A673 (cell line): ENCODE measurements at regions not wholly inside any gene's neighbourhood (a gene's known extent, or its start where the extent isn't known, plus 50 kb on each side); places are given as distances from the start of the nearest gene placed in this dataset.

ENCODE experiments used
- BruUV-seq: library from RNA; stranded (reverse); fragments of 400-500 nt; replicated peaks from 2 replicates; lab custom pipeline; 2021; lab: Mats Ljungman, UMichigan
- CTCF ChIA-PET: fragments of 300-600 bp; sonication (Branson Sonifier 250); formaldehyde crosslinking; loops from one replicate; lab custom pipeline; 2022; ENCODE audit warnings: antibody characterized with exemption; lab: Charles Lee
- POLR2A ChIA-PET: fragments of 300-600 bp; sonication (Branson Sonifier 250); formaldehyde crosslinking; loops from one replicate; lab custom pipeline; 2022; ENCODE audit warnings: antibody characterized with exemption; ENCODE audit not compliant: low non-redundant PET; lab: Charles Lee
- DNase-seq: peaks from one replicate; pipeline ENCODE4 v3.0.0-alpha.2; 2015; ENCODE audit warnings: low spot score
- H3K27ac ChIP-seq: fragments of 200-600 bp; sonication (generic); 2 replicates; pipeline ENCODE4 v1.5.1; 2016; ENCODE audit warnings: mixed run types, low read depth, mild to moderate bottlenecking, mixed read lengths, antibody characterized with exemption, low read length; ENCODE audit not compliant: poor library complexity, severe bottlenecking
- H3K27me3 ChIP-seq: fragments of 200-600 bp; sonication (generic); replicated peaks from 2 replicates; pipeline ENCODE4 v1.6.1; 2017; ENCODE audit warnings: mixed run types, low read depth, mild to moderate bottlenecking, mixed read lengths, antibody characterized with exemption, low read length; ENCODE audit not compliant: insufficient read depth, poor library complexity
- H3K36me3 ChIP-seq: fragments of 200-600 bp; sonication (generic); 2 replicates; pipeline ENCODE4 v1.6.1; 2016; ENCODE audit warnings: mixed run types, mild to moderate bottlenecking, mixed read lengths, antibody characterized with exemption, low read length; ENCODE audit not compliant: insufficient read depth, poor library complexity, severe bottlenecking
- H3K4me1 ChIP-seq: fragments of 200-600 bp; sonication (generic); 2 replicates; pipeline ENCODE4 v1.6.1; 2017; ENCODE audit warnings: mixed run types, mild to moderate bottlenecking, mixed read lengths, antibody characterized with exemption, low read length; ENCODE audit not compliant: insufficient read depth, poor library complexity, severe bottlenecking
- H3K4me3 ChIP-seq: fragments of 200-600 bp; sonication (generic); 2 replicates; pipeline ENCODE4 v1.5.1; 2016; ENCODE audit warnings: low read depth, mixed run types, mild to moderate bottlenecking, mixed read lengths, low read length; ENCODE audit not compliant: poor library complexity, severe bottlenecking
- H3K9me3 ChIP-seq: fragments of 200-600 bp; sonication (generic); 2 replicates; pipeline ENCODE4 v1.6.1; 2016; ENCODE audit warnings: mixed run types, low read depth, mild to moderate bottlenecking, mixed read lengths, antibody characterized with exemption, low read length; ENCODE audit not compliant: poor library complexity, severe bottlenecking
- EZH2 ChIP-seq: fragments of 200-600 bp; sonication (generic); IDR thresholded peaks from 2 replicates; pipeline ENCODE4 v1.6.1; 2017; ENCODE audit warnings: borderline replicate concordance, low read depth, mild to moderate bottlenecking, mixed read lengths, antibody characterized with exemption, low read length; ENCODE audit not compliant: poor library complexity, severe bottlenecking
- intact Hi-C: fragments of 100-400 bp; cut with micrococcal nuclease; formaldehyde crosslinking; loops from one replicate; pipeline ENCODE4 v1.10.0; 2022; ENCODE audit not compliant: unreplicated experiment
- TF ChIP-seq, protein P1 (sequence below): fragments of 300-800, 200-600 bp; sonication (generic); conservative IDR thresholded peaks from 2 replicates; pipeline ENCODE4 v1.5.1; 2017; ENCODE audit warnings: low read depth, mild to moderate bottlenecking, antibody characterized with exemption, low read length, moderate library complexity, mixed read lengths

DNA sequence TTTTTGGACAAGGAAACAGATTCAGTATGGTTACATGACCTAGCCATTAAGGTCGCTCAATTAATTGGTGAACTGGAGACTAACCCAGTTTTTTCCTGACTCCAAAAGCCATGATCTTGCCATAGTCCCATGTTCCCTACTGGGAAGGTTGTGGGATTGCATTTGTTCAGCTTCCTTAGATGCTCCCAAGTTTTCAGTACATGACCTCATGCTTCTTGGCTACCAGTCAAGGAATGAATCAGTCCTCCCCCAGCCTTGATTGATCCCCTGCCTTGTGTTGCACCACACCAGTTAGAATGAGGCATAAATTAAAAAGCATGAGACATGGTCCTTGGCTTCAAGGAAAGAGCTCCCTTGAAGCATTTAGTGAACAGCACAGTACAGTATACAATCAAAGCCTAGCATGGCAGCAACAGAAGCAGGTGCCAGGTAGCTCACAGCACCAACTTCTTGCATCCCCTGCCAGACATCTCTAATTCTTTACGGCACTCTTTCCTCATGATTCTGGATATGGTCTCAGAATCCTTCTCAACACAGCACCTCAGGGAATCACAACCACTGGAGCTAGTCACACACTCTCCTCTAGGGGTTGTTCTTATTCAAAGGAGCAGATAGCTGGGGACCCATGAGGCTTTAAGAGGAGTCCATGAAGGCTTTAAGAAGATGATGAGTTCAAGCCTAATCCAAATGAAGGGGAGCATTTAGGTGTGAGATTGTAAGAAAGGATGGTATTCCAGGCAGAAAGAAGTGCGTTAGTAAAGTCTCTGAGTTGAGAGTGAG, 295.5 kb upstream of the CLINT1 start:
- ChIA-PET POLR2A (no interaction called here), CTCF (no interaction called here)
- H3K9me3 ChIP-seq: no peaks in the 10 kb centered on the region
- BruUV-seq: no TSS peak
- no peak overlapping the region for H3K27ac ChIP-seq
- no peaks in the 10 kb centered on the region for H3K27me3 ChIP-seq
- H3K4me1 ChIP-seq: no peaks in the 10 kb centered on the region
- no peak overlapping the region for H3K4me3 ChIP-seq
- TF ChIP-seq, protein P1, sequence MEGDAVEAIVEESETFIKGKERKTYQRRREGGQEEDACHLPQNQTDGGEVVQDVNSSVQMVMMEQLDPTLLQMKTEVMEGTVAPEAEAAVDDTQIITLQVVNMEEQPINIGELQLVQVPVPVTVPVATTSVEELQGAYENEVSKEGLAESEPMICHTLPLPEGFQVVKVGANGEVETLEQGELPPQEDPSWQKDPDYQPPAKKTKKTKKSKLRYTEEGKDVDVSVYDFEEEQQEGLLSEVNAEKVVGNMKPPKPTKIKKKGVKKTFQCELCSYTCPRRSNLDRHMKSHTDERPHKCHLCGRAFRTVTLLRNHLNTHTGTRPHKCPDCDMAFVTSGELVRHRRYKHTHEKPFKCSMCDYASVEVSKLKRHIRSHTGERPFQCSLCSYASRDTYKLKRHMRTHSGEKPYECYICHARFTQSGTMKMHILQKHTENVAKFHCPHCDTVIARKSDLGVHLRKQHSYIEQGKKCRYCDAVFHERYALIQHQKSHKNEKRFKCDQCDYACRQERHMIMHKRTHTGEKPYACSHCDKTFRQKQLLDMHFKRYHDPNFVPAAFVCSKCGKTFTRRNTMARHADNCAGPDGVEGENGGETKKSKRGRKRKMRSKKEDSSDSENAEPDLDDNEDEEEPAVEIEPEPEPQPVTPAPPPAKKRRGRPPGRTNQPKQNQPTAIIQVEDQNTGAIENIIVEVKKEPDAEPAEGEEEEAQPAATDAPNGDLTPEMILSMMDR: no peak
- no peak for TF ChIP-seq EZH2
- DNase-seq: peak; percentile 14
- intact Hi-C loops: no loop called here
- H3K36me3 ChIP-seq: no peaks in the 10 kb centered on the region

DNA sequence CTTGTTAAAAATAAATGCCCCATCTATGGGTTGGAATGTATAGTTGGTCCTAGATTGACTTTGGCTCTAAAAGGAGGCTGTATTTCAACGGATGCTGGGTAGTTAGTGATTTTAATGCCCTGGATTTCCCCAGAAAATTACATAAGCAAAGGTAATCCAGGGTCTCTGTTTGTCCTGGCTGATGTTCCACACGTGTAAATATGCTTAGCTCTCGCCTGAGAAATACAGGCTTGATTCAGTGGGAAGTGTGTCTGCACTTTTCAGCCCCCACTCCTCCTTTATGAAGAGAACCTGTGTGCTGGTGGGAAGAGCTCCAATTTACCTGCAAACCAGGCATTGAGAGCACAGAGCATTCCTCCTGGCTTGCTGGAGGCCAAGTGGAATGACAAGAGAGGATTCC, 294.6 kb upstream of the CLINT1 start:
- no peak for DNase-seq
- TF ChIP-seq, protein P1: no peak
- no peak for TF ChIP-seq EZH2
- ChIA-PET CTCF (no interaction called here), POLR2A (no interaction called here)
- Histone ChIP-seq H3K9me3 (no peaks in the 10 kb centered on the region), H3K36me3 (no peaks in the 10 kb centered on the region), H3K4me1 (no peaks in the 10 kb centered on the region), H3K27me3 (no peaks in the 10 kb centered on the region), H3K4me3 (no peak overlapping the region), H3K27ac (no peak overlapping the region)
- intact Hi-C loops: no loop called here
- no TSS peak for BruUV-seq

DNA sequence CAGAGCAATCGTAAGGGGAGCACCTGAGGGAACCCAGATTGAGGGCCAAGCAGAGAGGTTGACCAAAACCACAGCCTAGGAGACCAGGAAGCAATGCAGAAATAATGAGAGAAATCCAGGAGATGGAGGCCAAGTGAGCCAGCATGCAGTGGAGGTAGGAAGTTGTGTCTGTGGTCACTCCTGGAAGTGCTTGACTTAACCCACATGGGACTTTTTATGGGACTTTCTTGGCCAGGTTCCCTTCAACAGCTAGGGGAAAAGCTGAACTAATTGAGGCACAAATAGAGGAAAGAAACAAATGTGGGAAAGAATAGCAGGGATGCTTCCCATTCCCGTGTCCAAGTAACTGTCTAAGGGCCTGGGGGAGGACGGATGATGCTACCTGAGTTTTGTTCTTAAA, 293.2 kb upstream of the CLINT1 start:
- H3K27ac ChIP-seq: no peak overlapping the region
- H3K4me3 ChIP-seq: no peak overlapping the region
- H3K4me1 ChIP-seq: no peaks in the 10 kb centered on the region
- BruUV-seq: no TSS peak
- no peak for DNase-seq
- H3K9me3 ChIP-seq: no peaks in the 10 kb centered on the region
- intact Hi-C loops: no loop called here
- POLR2A ChIA-PET: no interaction called here
- CTCF ChIA-PET: no interaction called here
- no peak for TF ChIP-seq EZH2
- TF ChIP-seq, protein P1: no peak
- H3K36me3 ChIP-seq: no peaks in the 10 kb centered on the region
- no peaks in the 10 kb centered on the region for H3K27me3 ChIP-seq
